AG10803 (cell line): ENCODE measurements at regions not wholly inside any gene's neighbourhood (a gene's known extent, or its start where the extent isn't known, plus 50 kb on each side); places are given as distances from the start of the nearest gene placed in this dataset.
"Not testable (repeated sequence)": the region's sequence is repeated elsewhere in the genome, so short reads cannot be mapped to it uniquely, and the experiment has no call there.

ENCODE experiments used
- DNase-seq: peaks from one replicate; pipeline ENCODE4 v3.0.0; 2010; ENCODE audit warnings: low read depth
- H3K4me3 ChIP-seq: 2 replicates; pipeline ENCODE4 v1.5.1; 2011; ENCODE audit warnings: mild to moderate bottlenecking, low read length, control low read depth
- TF ChIP-seq, protein P1 (sequence below): conservative IDR thresholded peaks from 2 replicates; pipeline ENCODE4 v1.5.1; 2011; ENCODE audit warnings: mild to moderate bottlenecking, low read length, control low read depth, inconsistent platforms

DNA sequence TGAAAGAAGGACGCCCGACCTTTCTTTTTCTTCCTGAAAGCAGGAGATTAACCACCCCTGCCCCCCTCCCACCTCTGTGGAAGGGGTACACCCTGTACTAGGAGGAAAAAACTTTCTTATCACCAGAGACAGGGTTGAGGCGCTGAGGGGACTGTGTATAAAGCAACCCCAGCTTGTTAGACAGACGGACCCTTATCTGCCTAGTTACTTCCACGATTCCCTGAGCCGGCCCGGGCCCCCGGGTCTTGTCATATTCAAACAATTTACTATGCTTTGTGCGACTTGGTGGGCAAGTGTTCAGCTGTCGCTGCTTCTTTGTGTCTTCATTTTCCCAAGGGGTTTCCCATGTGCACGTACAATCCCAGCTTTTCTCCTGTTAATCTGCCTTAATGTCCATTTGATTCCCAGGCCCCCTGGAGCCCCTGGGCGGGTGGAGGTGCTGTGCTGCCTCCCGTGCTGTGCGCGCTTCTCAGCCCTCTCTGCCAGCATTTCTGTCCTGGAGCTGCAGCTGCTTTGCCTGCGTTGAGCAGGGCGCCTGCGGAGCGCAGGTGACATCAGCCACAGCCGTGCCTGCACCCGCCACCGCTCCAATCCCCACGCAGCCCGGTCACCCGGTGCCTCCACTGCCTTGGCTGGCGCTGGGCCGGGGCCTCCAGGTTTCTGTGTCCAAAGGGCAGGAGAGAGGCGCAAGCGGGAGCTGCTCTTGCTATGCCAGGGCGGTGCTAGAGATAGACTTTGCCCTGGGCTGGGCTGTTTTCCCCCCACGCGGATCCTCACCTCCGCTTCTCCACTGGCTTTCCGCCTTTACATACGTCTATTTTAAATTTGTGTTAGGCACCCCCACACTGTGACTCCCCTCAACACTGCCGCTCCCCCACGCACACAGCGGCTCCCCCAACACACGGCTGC lies 96.2 kb downstream of the TTLL2 start:
- TF ChIP-seq, protein P1, sequence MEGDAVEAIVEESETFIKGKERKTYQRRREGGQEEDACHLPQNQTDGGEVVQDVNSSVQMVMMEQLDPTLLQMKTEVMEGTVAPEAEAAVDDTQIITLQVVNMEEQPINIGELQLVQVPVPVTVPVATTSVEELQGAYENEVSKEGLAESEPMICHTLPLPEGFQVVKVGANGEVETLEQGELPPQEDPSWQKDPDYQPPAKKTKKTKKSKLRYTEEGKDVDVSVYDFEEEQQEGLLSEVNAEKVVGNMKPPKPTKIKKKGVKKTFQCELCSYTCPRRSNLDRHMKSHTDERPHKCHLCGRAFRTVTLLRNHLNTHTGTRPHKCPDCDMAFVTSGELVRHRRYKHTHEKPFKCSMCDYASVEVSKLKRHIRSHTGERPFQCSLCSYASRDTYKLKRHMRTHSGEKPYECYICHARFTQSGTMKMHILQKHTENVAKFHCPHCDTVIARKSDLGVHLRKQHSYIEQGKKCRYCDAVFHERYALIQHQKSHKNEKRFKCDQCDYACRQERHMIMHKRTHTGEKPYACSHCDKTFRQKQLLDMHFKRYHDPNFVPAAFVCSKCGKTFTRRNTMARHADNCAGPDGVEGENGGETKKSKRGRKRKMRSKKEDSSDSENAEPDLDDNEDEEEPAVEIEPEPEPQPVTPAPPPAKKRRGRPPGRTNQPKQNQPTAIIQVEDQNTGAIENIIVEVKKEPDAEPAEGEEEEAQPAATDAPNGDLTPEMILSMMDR: no peak
- DNase-seq: no peak
- no peak overlapping the region for H3K4me3 ChIP-seq

DNA sequence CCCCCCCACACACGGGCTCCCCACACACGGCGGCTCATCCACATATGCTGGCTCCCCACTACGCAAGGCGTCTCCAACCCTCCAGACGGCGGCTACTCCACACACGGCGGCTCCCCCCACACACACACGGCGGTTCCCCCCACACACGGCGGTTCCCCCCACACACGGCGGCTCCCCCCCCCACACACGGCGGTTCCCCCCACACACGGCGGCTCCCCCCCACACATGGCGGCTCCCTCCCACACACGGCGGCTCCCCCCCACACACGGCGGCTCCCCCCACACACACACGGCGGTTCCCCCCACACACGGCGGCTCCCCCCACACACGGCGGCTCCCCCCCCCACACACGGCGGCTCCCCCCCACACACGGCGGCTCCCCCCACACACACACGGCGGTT lies 97.1 kb downstream of the TTLL2 start:
- DNase-seq: not testable (repeated sequence)

GRCh38 chr6:167422934-167423333 lies 98.0 kb downstream of the TTLL2 start:
- DNase-seq: no peak
- TF ChIP-seq, protein P1: no peak
- no peak overlapping the region for H3K4me3 ChIP-seq

More for the DNA sequence above, 97.1 kb downstream of the TTLL2 start:
- not testable (repeated sequence) for H3K4me3 ChIP-seq

GRCh38 chr6:167424060-167424673 lies 99.3 kb downstream of the TTLL2 start:
- no peak for DNase-seq
- TF ChIP-seq, protein P1: no peak
- H3K4me3 ChIP-seq: no peak overlapping the region

- TF ChIP-seq, protein P1: no peak
- no peak overlapping the region for H3K4me3 ChIP-seq
- DNase-seq: no peak
Observed at GRCh38 chr6:167424700-167425099, 99.8 kb downstream of the TTLL2 start.

DNA sequence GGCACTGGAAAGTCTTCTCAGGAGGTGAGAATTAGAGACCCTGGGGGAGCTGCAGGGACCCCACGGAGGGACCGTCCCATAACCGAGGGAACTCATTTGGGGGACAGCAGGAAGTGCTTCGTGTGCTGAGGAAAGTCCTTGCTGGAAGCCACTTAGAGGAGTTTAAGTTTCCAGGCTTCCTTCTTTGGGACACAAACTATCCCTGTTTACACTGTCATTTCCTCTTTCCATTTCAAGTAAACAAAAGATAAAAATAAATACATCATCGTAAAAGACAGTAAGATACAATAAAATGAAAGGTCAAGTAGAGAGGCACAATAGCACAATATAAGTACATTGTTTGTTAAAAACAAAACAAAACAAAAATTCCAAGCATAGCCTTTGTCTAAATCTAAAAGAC lies 101.2 kb downstream of the TTLL2 start:
- no peak overlapping the region for H3K4me3 ChIP-seq
- DNase-seq: no peak
- TF ChIP-seq, protein P1: no peak

GRCh38 chr6:167426651-167427050 lies 101.8 kb downstream of the TTLL2 start:
- TF ChIP-seq, protein P1: no peak
- no peak overlapping the region for H3K4me3 ChIP-seq
- DNase-seq: no peak
